NCI-H82 (cell line): ENCODE measurements at regions not wholly inside any gene's neighbourhood (a gene's known extent, or its start where the extent isn't known, plus 50 kb on each side); places are given as distances from the start of the nearest gene placed in this dataset.
A peak's percentile ranks its signal among the peaks of the same experiment; 100 is the strongest.
"Not testable (repeated sequence)": the region's sequence is repeated elsewhere in the genome, so short reads cannot be mapped to it uniquely, and the experiment has no call there.

ENCODE experiments used
- DNase-seq: peaks from one replicate; lab custom pipeline; 2025; lab: John Stamatoyannopoulos, UW

DNA sequence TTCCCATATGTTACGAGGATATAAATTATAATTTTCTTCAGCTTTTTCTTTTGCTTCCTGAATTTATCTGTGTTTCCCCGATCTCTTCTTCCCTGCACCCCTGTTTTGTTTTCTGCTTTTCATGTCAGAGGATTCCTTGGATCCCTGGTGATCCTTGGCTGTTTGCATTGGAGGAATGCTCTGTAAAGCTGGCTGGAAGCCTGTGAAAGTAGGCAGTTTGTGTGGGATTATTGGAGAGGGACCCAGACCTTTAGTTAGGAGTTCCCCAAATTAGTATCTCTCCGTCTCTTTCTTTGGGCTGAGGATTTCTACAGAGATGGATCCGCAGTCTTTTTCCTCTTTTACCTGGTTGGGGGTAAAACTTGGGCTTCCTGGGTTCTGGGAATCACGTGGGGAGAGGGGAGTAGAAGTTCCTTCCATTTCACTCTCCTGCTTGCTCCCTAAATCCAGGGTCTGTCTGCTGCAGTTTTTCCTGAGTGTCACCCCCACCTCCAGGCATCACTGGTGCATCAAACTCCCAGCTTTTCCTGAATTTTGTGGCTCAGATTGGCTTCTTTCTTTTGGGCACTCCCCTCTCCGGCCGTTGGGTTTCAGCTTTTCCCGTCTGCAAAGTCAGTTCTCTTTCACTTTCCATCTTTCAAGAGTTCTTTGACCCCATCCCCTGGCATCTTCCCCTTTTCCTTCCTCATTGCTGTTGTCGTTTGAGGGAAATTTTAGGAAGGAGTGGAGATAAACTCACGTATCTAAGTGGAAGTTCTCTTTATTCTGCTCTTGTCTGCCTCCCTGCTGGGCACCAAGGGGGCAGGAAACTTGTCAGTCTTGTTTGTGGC, 79.1 kb upstream of the ALX4 start:
- no peak for DNase-seq

DNA sequence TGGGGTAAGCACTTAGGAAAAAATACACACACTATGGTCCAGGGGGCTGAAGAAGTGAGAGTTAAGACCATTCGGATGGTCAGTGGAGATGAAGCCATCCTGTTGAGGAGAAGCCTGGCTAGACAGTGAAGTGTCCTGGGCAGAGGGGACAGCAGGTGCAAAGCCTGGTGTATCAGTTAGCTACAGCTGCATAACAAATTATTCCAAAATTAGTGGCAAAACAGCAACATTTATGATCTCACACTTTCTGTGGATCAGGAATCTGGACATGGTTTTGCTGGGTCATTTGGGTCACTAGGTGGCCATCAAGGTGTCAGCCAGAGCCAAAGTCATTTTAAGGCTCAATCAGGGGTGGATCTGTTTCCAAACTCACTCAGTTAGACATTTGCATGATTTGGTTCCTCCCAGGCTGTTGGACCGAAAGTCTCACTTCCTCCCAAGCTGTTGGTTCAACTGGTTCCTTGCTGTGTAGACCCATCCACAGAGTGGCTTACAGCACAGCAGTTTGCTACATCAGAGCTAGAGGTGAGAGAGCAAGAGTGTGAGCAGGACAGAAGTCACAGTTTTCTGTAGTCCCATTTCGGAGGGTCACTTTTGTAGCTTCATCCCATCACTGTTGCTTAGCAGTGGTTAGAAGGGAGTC, 80.1 kb upstream of the ALX4 start:
- no peak for DNase-seq

DNA sequence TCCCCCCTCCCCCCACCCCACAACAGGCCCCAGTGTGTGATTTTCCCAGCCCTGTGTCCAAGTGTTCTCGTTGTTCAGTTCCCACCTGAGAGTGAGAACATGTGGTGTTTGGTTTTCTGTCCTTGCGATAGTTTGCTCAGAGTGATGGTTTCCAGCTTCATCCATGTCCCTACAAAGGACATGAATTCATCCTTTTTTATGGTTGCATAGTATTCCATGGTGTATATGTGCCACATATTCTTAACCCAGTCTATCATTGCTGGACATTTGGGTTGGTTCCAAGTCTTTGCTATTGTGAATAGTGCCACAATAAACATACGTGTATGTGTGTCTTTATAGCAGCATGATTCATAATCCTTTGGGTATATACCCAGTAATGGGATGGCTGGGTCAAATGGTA, 81.1 kb upstream of the ALX4 start:
- not testable (repeated sequence) for DNase-seq

DNA sequence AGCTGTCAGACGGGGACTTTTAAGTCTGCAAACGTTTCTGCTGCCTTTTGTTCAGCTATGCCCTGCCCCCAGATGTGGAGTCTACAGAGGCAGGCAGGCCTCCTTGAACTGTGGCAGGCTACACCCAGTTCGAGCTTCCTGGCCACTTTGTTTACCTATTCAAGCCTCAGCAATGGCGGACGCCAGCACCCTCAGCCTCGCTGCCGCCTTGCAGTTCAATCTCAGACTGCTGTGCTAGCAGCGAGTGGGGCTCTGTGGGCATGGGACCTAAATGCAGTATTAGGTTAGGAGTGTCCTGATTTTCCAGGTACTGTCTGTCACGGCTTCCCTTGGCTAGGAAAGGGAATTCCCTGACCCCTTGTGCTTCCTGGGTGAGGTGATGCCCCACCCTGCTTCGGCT, 86.8 kb upstream of the ALX4 start:
- not testable (repeated sequence) for DNase-seq

DNA sequence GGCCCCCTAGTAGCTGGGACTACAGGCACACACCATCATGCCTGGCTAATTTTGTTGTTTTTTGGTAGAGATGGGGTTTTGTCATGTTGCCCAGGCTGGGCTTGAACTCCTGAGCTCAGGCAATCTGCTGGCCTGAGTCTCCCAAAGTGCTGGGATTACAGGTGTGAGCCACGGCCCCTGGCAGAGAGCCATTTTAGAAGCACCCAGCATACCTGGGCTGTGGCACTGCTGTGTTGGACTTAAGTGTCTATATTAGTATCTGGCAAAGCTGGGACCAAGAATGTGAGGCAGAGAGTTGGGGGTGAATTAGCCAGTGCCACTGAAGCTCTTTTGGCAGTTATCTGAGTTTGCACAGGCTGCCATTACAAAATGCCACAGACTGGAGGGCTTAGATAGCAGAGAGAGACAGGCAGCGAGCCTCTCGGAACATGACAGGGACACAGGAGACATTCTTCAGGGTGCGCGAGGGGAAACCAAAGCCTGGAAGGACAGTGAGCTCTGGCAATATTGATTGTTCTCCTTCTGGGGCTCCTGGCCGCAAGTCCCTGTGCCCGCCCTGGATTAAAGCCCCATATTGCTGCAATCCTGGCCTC, 87.7 kb upstream of the ALX4 start:
- DNase-seq = no peak

DNA sequence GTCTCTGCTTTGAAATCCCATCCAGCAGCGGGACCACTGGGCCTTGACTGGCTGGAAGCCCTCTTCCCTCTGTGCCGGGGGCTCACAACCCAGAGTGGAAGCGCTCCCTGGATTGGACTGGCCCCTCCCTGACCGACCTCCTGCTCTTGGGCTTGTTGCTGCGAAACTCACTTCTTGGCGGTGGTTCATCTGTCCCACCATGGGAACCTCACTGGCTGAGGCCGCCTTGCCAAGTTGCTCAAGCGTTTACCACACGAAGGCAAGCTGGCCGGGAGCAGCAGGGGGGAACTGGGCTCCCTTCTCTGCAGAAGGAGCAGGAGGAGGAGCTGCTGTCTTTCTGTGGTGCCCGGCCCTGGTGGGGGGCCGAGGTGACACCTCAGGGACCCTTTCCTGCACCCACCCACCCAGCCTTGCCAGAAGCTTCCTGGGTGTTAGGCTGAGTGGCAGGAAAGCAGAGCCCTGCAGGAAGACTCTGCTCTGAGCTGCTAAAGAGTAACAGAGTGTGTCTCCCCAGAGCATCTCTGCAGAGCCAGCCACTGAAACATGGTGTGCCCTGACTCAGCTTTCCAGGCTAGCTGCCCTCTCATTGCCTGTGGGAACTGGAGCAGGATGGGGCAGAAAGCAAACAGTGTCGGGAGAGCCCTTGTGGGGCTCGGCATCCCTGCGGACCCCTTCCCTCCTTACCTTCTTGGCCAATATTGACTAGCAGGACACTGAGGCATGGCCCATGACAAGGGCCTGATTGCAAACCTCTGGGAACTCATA, 88.5 kb upstream of the ALX4 start:
- no peak for DNase-seq

DNA sequence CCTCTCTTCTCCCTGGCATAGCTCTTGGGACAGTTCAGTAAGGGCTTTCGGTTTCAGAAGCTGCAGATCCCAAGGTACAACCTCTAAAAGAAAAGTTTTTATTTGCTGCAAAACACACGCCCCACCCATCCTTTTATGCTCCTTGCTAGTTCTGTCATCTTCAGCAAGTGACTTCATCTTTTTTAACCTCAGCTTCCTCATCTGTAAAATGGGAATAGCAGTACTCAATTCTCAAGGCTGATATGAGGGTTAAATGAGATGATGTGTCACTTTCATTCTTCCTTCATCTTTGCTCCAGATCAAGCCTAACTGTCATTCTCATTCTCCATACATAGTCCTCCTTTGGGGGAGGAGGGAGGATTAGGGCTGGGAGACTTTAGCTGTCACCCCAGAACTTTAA, 90.0 kb upstream of the ALX4 start:
- DNase-seq = no peak

DNA sequence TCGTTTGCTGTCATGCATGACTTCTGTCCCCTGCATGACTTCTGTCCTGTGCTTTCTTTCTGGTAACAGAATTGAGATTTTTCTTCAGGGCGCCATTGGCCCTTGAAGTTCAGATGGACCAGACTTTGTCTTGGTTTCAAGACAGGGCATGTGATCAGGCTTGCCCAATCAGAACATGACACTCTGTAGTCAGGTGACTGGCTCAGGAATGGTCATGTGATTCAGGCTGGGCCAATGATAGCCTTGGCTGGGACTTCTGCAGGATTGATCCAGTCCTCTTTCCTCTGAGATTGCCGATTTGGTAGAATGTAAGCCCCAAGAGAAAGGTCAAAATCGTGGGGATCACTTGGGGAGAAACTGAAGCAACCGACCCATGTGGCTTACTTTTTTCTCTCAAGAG, 90.5 kb upstream of the ALX4 start:
- DNase-seq = peak; percentile 5

DNA sequence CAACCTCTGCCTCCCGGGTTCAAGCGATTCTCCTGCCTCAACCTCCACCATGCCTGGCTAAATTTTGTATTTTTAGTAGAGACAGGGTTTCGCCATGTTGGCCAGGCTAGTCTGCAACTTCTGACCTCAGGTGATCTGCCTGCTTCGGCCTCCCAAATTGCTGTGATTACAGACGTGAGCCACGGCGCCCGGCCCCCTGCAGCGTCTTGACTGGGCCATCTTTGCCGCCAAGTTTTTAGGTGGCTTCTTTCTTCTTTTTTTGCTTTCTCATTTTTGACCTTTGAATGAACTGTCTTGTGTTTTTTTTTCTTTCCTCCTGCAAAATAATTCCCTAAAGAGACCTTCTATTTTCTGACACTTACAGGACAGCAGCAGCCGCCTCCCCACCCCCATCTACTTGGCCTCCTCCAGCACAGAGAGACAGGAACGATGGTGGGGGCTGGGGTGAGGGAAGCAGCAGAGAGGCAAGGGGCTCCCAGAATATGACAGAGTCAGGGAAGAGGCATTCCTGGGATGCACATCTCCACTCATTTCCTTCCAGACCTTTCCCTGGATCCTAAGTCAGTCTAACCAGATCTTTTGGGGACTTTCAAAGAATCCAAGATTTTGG, 92.6 kb upstream of the ALX4 start:
- no peak for DNase-seq

DNA sequence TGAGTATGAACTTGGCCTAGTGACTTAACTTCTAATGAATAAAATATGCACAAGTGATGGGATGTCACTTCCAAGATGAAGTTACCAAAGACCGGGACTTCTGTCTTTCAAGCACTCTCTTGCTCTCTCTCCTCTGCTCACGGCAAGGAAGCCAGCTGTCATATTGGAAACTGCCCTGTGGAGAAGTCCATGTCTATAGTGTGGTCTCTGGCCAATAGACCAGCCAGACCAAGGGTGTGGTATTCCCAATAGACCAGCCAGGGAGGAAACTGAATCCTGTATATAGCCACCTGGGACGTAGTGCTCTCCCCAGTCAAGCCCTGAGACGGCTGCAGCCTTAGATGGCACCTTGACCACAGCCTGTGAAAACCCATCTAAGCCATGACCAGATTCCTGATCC, 93.2 kb upstream of the ALX4 start:
- DNase-seq = no peak

DNA sequence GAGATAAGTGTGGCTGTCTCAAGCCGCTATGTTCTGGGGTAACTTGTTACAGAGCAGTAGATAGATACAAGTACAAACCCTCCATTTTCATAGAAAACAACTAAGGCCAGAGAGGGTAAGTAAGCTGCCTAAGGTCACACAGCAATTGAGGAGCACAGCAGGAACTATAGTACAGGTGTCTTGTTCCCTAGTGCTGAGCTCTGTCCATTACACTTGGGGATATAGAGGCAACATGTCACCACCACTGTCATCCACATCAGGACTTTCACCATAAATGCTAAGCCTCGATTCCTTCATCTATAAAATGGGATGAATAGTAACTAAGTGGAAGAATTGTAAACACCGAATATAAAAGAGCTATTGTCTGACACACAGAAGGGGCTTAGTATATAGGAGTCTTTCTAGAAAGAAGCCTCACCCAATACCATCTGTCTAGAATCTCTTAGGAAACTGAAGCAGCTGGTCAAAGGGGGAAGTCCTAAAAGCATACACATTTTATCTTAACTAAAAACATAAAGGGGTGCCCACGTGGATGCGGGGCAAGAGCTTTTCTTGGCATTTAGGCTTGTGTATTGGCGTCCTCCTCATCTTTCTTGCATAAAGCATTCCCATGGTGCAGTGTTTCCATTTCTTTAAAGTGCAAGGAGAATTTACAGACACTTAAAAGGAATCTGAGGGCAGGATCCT, 93.8 kb upstream of the ALX4 start:
- DNase-seq = no peak

DNA sequence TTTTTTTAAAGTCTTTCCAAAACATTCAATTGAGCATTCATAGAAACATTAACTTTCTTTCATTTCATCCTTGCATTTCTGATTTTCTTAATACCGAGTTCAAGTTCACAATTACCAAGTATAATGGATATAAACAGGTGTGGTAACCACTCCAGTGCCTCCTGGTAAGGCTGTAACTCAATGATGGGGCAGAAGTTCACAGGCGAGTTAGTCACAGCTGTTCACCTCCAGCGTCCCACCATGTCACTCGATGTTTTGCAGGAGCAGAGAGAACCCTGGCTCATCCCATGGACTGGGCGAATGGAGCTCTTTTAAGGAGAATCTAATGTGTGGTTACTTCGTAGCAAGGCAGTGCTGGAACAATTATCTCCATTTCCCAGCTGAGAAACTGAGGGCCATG, 94.4 kb upstream of the ALX4 start:
- DNase-seq = no peak

DNA sequence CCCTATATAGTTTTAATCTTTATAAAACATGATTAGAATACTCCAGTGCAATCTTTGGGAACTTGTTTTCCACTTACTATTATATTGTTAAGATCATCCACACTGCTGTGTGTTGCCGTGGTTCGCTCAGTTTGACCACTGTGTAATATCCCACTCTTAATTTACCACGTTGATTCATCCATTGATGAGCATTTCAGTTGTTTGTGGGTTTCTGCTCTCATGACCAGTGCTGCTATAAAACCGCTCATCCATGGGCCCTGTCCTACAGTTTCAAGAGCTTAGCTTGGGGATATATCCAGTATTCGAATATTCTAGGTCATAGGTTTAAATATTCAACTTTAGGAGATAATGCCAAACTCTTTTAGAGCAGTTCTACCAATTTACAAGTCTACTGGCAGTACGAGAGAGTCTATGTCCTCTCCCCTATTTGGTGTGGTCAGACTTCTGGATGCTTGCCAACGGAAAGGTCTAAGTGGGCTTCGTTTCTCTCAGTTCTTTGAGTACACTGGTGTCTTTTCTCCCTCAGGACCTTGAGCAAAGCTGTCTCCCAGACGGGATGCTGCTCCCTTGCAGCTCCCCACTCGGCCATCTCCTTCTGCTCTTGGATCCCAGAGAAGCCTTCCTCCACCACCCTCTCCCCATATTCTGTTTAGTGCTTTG, 94.9 kb upstream of the ALX4 start:
- DNase-seq = no peak

DNA sequence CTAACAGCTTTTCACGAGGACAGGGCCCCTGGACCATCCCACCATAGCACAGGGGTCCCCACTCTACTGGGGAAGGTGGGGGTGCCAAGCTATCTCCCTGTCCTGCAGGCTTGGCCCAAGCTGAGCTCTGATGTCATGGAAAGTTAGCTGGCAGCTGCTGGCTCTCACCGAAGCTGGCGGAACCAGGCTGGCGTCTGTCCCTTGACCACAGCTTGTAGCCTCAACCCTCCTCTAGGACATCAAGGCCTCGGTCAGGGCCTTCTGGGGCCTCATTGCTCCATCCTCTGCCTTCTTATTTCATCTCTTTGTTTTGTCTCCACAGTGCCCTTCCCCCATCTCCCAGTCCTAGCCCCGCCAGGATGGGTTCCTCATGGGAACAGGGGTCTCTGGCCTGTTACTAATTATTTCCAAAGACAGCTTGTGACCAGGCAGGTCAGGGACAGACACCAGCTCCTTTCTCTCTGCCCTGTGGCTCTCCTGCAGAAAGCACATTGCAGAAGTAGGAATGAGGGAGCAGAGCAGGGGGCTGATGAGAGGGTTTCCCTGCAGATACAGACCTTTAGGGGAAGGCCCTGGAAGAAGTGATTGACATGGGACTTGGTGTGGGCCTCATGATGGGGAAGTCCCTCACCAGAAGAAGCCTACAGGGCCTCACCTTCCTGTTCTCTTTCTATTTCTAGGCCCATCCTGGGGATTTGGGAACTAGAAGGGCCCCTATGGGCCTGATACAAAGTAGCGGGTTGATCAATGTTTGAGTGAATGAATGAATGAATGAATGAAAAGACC, 97.5 kb upstream of the ALX4 start:
- no peak for DNase-seq

DNA sequence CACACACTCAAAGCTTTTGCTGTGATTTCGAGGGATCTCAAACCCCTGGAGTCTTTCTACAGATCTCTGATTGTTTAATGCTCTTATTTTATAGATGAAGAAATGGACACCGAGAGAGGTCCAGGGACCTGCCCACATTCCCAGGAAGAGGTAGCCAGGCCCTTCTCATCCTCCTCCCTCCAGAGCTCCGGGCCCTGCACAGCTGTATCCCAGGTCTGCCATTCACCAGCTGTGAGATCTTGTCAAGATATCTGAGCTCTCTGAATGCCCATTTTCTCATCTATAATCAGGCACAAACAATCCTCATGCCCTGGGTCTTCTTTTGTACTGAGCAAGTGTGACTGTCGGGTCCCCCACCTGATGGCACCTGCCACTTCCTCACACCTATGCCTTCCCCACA, 98.2 kb upstream of the ALX4 start:
- no peak for DNase-seq

DNA sequence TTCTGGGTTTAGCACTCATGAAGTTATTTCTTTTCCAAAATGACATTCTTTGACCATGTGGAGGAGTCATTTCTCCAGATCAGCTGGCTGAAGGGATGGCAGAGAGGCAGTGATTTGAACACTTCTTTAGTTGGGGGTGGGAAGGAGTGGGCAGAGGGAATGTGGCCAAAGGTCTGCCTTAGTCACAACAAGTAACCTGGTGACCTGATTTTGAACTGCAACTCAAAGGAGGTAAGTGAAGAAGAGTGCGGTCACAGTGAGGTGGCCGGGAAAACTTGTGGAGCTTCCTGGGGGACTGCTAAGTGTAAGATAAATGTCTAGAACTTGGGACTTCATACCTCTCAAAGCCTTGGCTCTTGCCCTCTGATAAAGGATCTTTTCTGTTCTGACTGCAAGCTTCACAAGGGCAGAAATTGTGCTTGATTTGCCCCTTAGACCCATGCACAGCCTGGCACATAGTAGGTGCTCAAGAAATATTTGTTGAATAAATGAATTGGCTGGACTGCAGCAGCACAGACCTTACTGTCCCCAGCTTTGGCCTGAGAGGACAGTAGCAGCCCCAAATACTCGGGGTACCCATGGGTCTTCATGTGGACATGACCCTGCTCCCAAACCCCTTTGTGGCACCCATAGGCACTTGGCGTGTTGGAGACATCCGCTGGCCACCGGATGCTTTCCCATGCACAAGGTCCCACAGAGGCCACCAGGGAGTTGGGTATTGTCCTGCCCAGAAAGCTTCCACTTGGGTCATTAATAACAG, 99.0 kb upstream of the ALX4 start:
- DNase-seq = no peak

DNA sequence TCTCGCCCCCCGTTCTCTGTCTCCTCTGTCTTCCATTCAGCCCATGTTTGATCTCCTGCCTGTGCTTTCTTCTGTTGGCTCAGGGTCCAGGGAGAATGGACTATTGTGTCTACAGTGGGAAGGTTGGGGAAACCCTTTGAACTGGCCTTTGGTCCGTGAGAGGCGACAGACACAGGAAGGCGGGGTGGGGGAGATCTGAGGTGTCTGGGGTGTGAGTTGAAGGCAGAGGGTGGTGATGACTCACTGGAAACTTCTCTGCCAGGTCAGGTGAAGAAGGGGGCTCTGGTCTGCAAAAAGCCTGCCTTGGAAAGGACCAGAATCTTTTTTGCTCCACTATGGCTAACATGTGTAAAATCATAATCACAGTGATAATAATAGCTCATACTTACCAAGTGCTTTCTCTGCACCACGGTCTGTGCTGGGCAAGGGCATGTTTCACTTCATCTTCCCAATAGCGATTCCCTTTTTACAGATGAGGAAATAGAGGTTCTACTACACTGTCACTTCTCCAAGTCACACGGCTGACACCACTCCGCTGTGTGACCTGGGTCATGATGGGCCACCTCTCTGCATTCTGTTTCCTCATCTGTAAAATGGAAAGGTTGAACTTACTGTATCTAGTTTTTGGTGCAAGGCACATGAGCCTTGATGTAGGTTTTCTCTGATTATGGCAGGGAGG, 99.8 kb upstream of the ALX4 start:
- no peak for DNase-seq

DNA sequence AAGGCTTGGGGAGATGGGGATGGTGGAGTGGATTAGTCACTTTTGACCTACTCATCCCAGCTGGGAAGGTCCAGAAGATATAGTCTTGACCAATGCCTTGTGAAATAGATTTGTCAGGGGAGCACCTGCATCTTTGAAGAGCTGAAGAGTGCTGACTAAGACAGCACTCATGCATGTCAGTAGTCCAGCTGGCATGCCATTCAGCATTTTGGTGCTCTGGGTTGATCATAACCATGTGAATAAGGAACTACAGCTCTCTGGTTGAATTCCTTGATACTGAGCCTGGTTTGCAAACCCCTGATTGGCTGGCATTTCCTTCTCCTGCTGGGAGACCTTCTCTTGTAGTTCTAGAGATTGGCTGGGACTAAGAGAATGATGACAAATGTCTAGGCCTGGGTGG, 106.8 kb upstream of the ALX4 start:
- DNase-seq = no peak
